Myocyte (in vitro differentiated cells): ENCODE measurements at regions not wholly inside any gene's neighbourhood (a gene's known extent, or its start where the extent isn't known, plus 50 kb on each side); places are given as distances from the start of the nearest gene placed in this dataset.
A peak's percentile ranks its signal among the peaks of the same experiment; 100 is the strongest.

Experiments used
- DNase-seq: peaks from one replicate; pipeline ENCODE4 v3.0.0-alpha.2; 2012; ENCODE audit warnings: low read depth

GRCh38 chr4:123869286-123870215, 473.0 kb downstream of the SPRY1 start:
- peak; percentile 82 for DNase-seq

GRCh38 chr4:123870216-123870876, 473.8 kb downstream of the SPRY1 start:
- no peak for DNase-seq

GRCh38 chr4:123871341-123871740, 474.7 kb downstream of the SPRY1 start:
- DNase-seq, result no peak

DNA sequence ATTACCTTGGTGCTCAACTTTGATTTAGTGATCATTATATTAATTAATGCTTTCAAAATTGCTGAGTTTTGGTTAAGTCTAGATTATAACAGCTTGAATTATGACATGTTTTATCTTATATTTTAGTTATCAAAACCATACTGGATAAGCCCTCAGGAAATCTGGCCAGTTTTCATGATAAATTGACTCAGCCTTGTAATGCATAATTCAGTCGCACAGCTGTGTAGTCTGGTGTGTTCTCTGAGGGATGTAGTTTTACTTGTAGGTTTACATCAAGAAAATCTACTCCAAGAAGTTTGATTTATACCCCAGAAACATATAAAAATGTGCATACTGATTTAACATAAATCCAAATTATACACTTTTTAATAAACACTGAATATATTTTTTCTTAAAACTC, 477.5 kb downstream of the SPRY1 start:
- no peak for DNase-seq

DNA sequence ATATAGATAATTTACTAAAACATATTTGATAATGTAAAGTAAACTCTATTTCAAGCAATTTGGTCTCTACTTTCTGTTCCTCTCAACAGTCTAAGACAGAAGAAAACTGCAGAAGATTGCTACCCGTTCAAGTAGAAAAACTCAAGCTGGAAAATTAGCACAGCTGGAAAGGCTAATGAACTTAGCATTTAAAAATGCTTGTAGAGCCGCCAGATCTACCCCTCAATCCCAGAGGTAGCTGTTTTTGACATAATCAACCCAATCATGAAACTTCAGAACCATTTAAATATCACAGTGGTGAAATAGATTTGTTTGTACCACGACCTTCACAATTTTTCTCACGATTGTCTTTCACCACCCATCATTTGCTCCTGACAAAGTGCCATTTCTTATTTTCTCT, 479.5 kb downstream of the SPRY1 start:
- no peak for DNase-seq

DNA sequence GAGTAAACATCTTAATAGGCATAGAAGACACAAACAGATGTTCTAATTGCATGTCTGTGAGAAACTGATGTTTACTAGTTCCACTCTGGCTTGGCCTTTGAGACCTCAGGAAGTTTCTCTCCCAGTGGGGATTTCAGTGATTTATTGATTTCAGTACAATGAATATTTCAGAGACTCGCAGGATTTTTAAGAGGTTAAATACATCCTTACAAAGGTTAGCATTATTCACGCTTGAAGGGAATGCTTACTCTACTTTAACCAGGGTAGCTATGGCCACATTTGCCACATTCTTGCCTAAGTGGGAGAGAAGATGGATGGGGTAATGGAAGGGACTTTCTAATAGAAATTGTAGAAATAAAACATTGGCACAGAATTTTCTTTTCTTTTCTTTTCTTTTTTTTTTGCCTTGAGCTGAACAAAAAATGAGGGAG, 480.1 kb downstream of the SPRY1 start:
- DNase-seq, result no peak

DNA sequence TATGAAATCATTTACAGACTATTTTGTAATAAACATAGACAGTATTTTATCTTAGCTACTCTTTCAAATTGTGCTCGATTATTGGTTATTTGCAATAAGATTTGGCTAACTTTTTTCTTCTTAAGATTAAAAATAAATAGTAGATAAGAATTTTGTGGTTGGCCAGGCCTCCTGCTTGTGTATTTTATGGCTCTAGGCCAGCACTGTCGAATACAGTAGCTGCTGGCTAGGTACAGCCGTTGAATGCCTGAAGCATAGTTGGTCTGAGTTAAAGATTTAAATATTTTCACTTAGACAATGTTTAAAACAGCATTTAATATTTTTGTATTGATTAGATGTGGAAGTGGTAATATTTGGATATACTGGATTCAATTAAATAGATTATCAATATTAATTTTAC, 481.0 kb downstream of the SPRY1 start:
- DNase-seq, result no peak

DNA sequence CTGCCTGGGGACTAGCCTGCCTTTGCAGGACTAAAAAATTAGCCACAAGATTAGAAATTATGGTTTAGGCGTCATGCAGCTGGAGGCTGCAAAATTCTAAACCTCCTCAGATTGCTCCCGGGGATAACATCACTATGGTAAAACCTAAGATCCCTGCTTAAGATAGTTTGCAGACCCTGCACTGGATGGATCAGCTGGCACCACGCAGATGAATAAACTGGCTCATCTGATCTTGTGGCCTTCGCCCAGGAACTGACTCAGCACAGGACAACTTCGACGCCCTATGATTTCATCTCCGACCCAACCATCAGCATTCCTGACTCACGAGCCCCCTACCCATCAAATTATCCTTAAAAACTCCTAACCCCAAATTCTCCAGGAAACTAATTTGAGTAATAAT, 482.4 kb downstream of the SPRY1 start:
- no peak for DNase-seq

- DNase-seq, result no peak
These were observed 484.0 kb downstream of the SPRY1 start for GRCh38 chr4:123880631-123881030.

DNA sequence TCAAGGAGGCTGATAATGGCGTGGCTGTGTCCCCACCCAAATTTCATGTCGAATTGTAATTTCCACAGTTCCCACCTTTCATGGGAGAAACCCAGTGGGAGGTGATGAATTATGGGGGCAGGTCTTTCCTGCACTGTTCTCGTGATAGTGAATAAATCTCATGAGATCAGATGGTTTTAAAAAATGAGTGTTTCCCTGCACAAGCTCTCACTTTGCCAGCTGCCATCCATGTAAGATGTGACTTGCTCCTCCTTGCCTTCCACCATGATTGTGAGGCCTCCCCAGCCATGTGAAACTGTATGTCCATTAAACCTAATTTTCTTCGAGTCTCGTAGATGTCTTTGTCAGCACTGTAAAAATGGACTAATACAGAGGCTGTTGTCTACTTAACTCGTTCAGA, 488.3 kb downstream of the SPRY1 start:
- DNase-seq, result no peak

- peak; percentile 35 for DNase-seq
These were observed 492.9 kb downstream of the SPRY1 start for GRCh38 chr4:123889507-123889906.

- DNase-seq, result no peak
These were observed 494.3 kb downstream of the SPRY1 start for GRCh38 chr4:123890889-123891288.

DNA sequence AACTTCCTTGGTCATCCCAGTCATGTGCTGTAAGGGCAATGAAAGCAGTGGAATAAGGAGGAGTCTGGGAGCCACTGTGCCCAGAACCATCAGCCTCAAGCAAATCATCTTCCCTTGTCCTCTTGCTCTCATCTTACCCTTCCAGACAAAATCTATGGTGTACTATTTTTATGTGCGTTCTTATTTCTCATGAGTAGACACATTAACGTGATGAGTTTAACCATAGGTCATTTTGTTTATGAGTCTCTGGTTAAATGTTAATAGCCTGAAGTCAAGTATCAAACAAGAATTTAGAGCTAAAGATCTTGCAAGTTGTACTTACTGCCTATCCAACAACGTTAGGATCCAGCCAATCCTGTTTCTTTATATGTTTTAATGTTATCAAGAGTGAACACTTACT, 495.3 kb downstream of the SPRY1 start:
- DNase-seq, result no peak

GRCh38 chr4:123892368-123892976, 495.9 kb downstream of the SPRY1 start:
- DNase-seq, result peak; percentile 15

GRCh38 chr4:123893011-123893981, 496.7 kb downstream of the SPRY1 start:
- DNase-seq, result no peak

DNA sequence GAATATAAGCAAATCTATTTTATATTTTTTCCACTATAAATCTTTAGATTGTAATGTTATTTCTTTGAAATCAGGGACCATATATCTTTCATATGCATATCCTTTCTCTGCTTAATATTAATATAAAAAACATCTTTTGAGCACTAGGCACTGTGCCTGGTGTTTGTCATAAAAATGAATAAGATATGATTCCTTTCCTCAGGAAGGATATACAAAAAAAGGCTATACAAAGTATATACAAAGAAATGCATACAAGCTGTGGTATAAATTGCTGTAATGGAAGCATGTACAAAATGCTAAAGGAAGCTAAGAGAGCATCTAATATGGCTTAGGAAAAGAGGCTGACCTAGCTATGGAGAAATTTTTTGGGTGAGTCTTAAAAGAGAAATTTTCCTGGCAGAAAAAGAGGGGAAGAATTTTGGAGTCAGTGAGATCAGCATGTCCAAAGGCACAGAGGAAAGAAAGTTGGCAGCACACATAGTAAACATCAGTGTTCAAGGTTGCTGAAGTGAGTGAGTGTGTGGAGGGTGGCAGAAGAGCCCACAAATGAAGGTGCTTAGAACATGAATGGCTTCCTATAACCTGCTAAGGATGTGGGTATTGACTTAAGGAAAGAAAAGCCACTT, 500.0 kb downstream of the SPRY1 start:
- no peak for DNase-seq

GRCh38 chr4:123898946-123899666, 502.5 kb downstream of the SPRY1 start:
- no peak for DNase-seq

DNA sequence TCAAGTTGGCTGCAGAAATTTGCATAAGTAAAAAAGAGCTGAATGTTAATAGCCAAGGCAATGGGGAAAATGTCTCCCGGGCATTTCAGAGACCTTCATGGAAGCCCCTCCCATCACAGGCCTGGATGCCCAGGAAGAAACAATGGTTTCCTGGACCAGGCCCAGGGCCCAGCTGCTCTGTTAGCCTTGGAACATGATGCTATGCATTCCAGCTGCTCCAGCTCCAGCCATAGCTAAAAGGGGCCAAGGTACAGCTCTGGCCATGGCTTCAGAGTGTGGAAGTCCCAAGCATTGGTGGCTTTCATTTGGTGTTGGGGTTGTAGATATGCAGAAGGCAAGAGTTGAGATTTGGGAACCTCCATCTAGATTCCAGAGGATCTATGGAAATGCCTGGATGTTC, 508.3 kb downstream of the SPRY1 start:
- DNase-seq, result no peak

GRCh38 chr4:123913598-123913997, 517.0 kb downstream of the SPRY1 start:
- DNase-seq, result no peak

DNA sequence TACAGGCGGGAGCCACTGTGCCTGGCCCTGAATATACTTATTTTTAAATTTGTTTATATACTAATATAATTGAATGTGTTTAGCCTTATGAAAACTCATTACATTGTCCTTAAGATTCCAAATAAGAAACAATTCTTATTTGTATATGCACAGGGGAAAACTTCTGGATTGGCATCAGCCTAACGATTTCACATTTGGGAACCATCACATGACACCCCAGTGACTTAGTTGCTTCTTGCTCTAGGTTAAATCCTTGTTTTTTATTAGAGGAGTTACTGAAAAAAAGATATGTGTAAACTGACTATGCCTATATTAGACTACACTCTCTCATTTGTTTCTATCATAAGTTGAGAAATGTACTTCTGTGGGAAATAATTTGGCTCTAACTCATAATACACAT, 520.2 kb downstream of the SPRY1 start:
- DNase-seq, result no peak
